ENCODE measurements at regions not wholly inside any gene's neighbourhood (a gene's known extent, or its start where the extent isn't known, plus 50 kb on each side); places are given as distances from the start of the nearest gene placed in this dataset.

DNA sequence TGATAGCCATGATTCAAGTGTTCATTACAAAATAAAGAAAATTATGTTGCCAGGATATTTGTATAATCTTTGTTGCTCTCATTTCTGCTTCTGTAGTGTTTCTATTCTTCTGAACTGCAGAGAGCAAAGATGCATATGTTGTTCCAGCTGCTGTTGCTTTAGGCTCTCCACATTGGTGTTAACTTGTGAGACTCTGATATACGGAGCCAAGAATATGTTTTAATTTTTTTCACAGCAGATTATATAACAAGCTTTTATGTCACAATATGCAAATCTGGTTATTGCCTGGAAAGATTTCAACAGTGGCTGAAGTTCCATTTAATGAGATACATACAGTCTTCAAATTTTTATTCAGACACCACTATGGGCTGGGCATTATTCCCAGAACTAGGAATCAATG, 655.0 kb downstream of the GRXCR1 start:
- TF ChIP-seq, protein P1, sequence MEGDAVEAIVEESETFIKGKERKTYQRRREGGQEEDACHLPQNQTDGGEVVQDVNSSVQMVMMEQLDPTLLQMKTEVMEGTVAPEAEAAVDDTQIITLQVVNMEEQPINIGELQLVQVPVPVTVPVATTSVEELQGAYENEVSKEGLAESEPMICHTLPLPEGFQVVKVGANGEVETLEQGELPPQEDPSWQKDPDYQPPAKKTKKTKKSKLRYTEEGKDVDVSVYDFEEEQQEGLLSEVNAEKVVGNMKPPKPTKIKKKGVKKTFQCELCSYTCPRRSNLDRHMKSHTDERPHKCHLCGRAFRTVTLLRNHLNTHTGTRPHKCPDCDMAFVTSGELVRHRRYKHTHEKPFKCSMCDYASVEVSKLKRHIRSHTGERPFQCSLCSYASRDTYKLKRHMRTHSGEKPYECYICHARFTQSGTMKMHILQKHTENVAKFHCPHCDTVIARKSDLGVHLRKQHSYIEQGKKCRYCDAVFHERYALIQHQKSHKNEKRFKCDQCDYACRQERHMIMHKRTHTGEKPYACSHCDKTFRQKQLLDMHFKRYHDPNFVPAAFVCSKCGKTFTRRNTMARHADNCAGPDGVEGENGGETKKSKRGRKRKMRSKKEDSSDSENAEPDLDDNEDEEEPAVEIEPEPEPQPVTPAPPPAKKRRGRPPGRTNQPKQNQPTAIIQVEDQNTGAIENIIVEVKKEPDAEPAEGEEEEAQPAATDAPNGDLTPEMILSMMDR (IDR thresholded peaks at IDR 0.05) = no peak
- no peak for TF ChIP-seq POLR2A (IDR thresholded peaks at IDR 0.05)
